WTC11 (cell line): ENCODE measurements at regions not wholly inside any gene's neighbourhood (a gene's known extent, or its start where the extent isn't known, plus 50 kb on each side); places are given as distances from the start of the nearest gene placed in this dataset.

ENCODE experiments used
- ATAC-seq: fragments of 200-7000 bp; cut with Tn5 transposase; 2 replicates; pipeline ENCODE4 v1.10.0; 2021; ENCODE audit warnings: mild to moderate bottlenecking, moderate library complexity
- CTCF ChIA-PET: fragments of 300-600 bp; sonication (Branson Sonifier 250); formaldehyde crosslinking; loops from one replicate; lab custom pipeline; 2021; ENCODE audit warnings: antibody characterized with exemption; lab: Charles Lee
- POLR2A ChIA-PET: fragments of 350-600 bp; sonication (Branson Sonifier 250); formaldehyde crosslinking; loops from one replicate; lab custom pipeline; 2021; ENCODE audit warnings: antibody characterized with exemption; lab: Charles Lee
- DNase-seq: peaks from one replicate; pipeline ENCODE4 v3.0.0; 2021; ENCODE audit warnings: low spot score
- H3K27ac Mint-ChIP-seq: 2 replicates; pipeline ENCODE4 v1.8.0; 2021; ENCODE audit warnings: mixed read lengths
- H3K27me3 Mint-ChIP-seq: 2 replicates; pipeline ENCODE4 v1.8.0; 2021; ENCODE audit warnings: low read depth, mild to moderate bottlenecking, moderate library complexity, mixed read lengths
- H3K36me3 Mint-ChIP-seq: 2 replicates; pipeline ENCODE4 v1.8.0; 2021; ENCODE audit warnings: mixed read lengths
- H3K4me1 Mint-ChIP-seq: 2 replicates; pipeline ENCODE4 v1.8.0; 2022; ENCODE audit warnings: mixed read lengths
- H3K4me3 Mint-ChIP-seq: 2 replicates; pipeline ENCODE4 v1.8.0; 2021; ENCODE audit warnings: mild to moderate bottlenecking, moderate library complexity, mixed read lengths
- H3K9me3 Mint-ChIP-seq: 2 replicates; pipeline ENCODE4 v1.8.0; 2021; ENCODE audit warnings: mixed read lengths
- ATF1 ChIP-seq: sonication (generic); formaldehyde crosslinking; IDR thresholded peaks from 2 replicates; pipeline ENCODE4 v1.8.1; 2023; ENCODE audit warnings: mild to moderate bottlenecking, moderate library complexity, missing genetic modification reagents
- CREB1 ChIP-seq: sonication (generic); formaldehyde crosslinking; IDR thresholded peaks from 2 replicates; pipeline ENCODE4 v1.8.0; 2023; ENCODE audit warnings: mild to moderate bottlenecking, missing genetic modification reagents
- E2F5 ChIP-seq: sonication (generic); formaldehyde crosslinking; IDR thresholded peaks from 2 replicates; pipeline ENCODE4 v1.8.1; 2022; ENCODE audit warnings: mild to moderate bottlenecking, moderate library complexity, missing genetic modification reagents
- EMX1 ChIP-seq: fragments of 250-450 bp; sonication (Bioruptor Pico); IDR thresholded peaks from 2 replicates; pipeline ENCODE4 v1.8.0; 2021; ENCODE audit warnings: mild to moderate bottlenecking
- ESRRA ChIP-seq: sonication (generic); formaldehyde crosslinking; IDR thresholded peaks from 2 replicates; pipeline ENCODE4 v1.8.1; 2022; ENCODE audit warnings: mild to moderate bottlenecking, missing genetic modification reagents, borderline replicate concordance
- GABPB1 ChIP-seq: sonication (generic); formaldehyde crosslinking; IDR thresholded peaks from 2 replicates; pipeline ENCODE4 v1.8.1; 2023; ENCODE audit warnings: mild to moderate bottlenecking, missing genetic modification reagents
- IRF2 ChIP-seq: sonication (generic); formaldehyde crosslinking; IDR thresholded peaks from 2 replicates; pipeline ENCODE4 v1.8.0; 2022; ENCODE audit warnings: low read depth, missing genetic modification reagents, borderline replicate concordance
- JAZF1 ChIP-seq: fragments of 250-450 bp; sonication (Bioruptor Pico); IDR thresholded peaks from 2 replicates; pipeline ENCODE4 v1.9.0; 2021; ENCODE audit warnings: moderate library complexity, mild to moderate bottlenecking, inconsistent platforms
- JUN ChIP-seq: sonication (generic); formaldehyde crosslinking; IDR thresholded peaks from 2 replicates; pipeline ENCODE4 v1.8.0; 2023; ENCODE audit warnings: mild to moderate bottlenecking, missing genetic modification reagents
- MYBL2 ChIP-seq: sonication (generic); formaldehyde crosslinking; IDR thresholded peaks from 2 replicates; pipeline ENCODE4 v1.8.1; 2023; ENCODE audit warnings: mild to moderate bottlenecking, moderate library complexity, missing genetic modification reagents
- NFATC4 ChIP-seq: fragments of 250-450 bp; sonication (Bioruptor Pico); IDR thresholded peaks from 2 replicates; pipeline ENCODE4 v1.9.0; 2021; ENCODE audit warnings: mild to moderate bottlenecking
- NR3C1 ChIP-seq: sonication (generic); formaldehyde crosslinking; conservative IDR thresholded peaks from 2 replicates; pipeline ENCODE4 v1.8.1; 2023; ENCODE audit warnings: low read depth, mild to moderate bottlenecking, missing genetic modification reagents
- OVOL2 ChIP-seq: fragments of 250-450 bp; sonication (Bioruptor Pico); IDR thresholded peaks from 2 replicates; pipeline ENCODE4 v1.9.0; 2021; ENCODE audit warnings: mild to moderate bottlenecking, borderline replicate concordance
- RELA ChIP-seq: sonication (generic); formaldehyde crosslinking; IDR thresholded peaks from 2 replicates; pipeline ENCODE4 v1.8.1; 2022; ENCODE audit warnings: missing genetic modification reagents, mild to moderate bottlenecking, borderline replicate concordance
- STAT6 ChIP-seq: sonication (generic); formaldehyde crosslinking; conservative IDR thresholded peaks from 2 replicates; pipeline ENCODE4 v1.8.1; 2023; ENCODE audit warnings: mild to moderate bottlenecking, low read depth, missing genetic modification reagents, moderate library complexity
- TEAD4 ChIP-seq: sonication (generic); formaldehyde crosslinking; IDR thresholded peaks from 2 replicates; pipeline ENCODE4 v1.8.0; 2022; ENCODE audit warnings: mild to moderate bottlenecking, missing genetic modification reagents
- ZNF121 ChIP-seq: sonication (generic); formaldehyde crosslinking; IDR thresholded peaks from 2 replicates; pipeline ENCODE4 v1.8.0; 2023; ENCODE audit warnings: missing genetic modification reagents
- ZNF425 ChIP-seq: fragments of 250-450 bp; sonication (Bioruptor Pico); conservative IDR thresholded peaks from 2 replicates; pipeline ENCODE4 v1.9.0; 2021; ENCODE audit warnings: mild to moderate bottlenecking
- TF ChIP-seq, protein P1 (sequence below): fragments of 250-450 bp; sonication (Bioruptor Pico); IDR thresholded peaks from 2 replicates; pipeline ENCODE4 v2.1.2; 2022; ENCODE audit warnings: mild to moderate bottlenecking, moderate library complexity
- TF ChIP-seq, protein P2 (sequence below): sonication (generic); formaldehyde crosslinking; IDR thresholded peaks from 2 replicates; pipeline ENCODE4 v1.8.1; 2023; ENCODE audit warnings: mild to moderate bottlenecking, missing genetic modification reagents, moderate library complexity

- TF ChIP-seq, protein P1, sequence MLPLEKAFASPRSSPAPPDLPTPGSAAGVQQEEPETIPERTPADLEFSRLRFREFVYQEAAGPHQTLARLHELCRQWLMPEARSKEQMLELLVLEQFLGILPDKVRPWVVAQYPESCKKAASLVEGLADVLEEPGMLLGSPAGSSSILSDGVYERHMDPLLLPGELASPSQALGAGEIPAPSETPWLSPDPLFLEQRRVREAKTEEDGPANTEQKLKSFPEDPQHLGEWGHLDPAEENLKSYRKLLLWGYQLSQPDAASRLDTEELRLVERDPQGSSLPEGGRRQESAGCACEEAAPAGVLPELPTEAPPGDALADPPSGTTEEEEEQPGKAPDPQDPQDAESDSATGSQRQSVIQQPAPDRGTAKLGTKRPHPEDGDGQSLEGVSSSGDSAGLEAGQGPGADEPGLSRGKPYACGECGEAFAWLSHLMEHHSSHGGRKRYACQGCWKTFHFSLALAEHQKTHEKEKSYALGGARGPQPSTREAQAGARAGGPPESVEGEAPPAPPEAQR (CRISPR knock-in tag) = no peak
- no peak for TF ChIP-seq ZNF121 (CRISPR knock-in tag)
- no peak for TF ChIP-seq TEAD4
- no peak for TF ChIP-seq OVOL2
- no peak for TF ChIP-seq NFATC4 (CRISPR knock-in tag)
Observed at GRCh38 chr9:74007833-74008232, 489.3 kb upstream of the RORB start (continued).

DNA sequence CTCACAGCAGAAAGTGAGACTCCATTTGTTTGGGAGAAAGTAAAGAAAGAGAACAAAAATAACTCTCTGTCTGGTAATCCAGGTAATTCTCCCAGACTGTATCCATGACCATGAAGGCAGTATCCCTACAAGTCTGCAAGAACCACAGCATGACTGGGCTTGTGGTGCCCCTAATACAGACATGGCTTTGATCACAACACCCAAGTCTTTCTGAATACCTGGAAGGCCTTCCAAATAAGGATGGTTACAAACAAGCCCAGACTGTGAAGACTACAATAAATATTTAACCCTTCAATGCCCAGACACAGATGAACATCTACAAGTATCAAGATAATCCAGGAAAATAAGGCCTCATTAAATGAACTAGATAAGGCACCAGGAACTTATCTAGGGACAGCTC is 481.1 kb upstream of the RORB start:
- no peak overlapping the region for H3K27ac Mint-ChIP-seq
- H3K9me3 Mint-ChIP-seq = peaks cover 20% of the 10 kb centered on the region
- ChIA-PET CTCF (interaction anchor here (0.9 kb wide), 1 partner anchor 9 kb away, joined by 3 read pairs; no protein-coding TSS in a partner anchor), POLR2A (no interaction called here)
- peaks cover 6% of the 10 kb centered on the region for H3K36me3 Mint-ChIP-seq
- no peak for ATAC-seq
- no peak for TF ChIP-seq ZNF425 (CRISPR knock-in tag)
- no peak for TF ChIP-seq STAT6 (CRISPR knock-in tag)
- no peak for TF ChIP-seq EMX1 (CRISPR knock-in tag)
- TF ChIP-seq MYBL2 (CRISPR knock-in tag) = no peak
- TF ChIP-seq IRF2 (CRISPR knock-in tag) = no peak
- H3K4me1 Mint-ChIP-seq = no peaks in the 10 kb centered on the region; the same call in 1 of the 2 replicates
- DNase-seq = no peak
- H3K27me3 Mint-ChIP-seq = no peaks in the 10 kb centered on the region
- no peak overlapping the region for H3K4me3 Mint-ChIP-seq

- ATAC-seq (no peak), DNase-seq (no peak)
- Mint-ChIP-seq H3K27me3 (no peaks in the 10 kb centered on the region), H3K36me3 (peaks cover 3% of the 10 kb centered on the region; the same call in 1 of the 2 replicates), H3K4me3 (no peak overlapping the region), H3K4me1 (peaks cover 19% of the 10 kb centered on the region), H3K27ac (no peak overlapping the region), H3K9me3 (peaks cover 6% of the 10 kb centered on the region)
- ChIA-PET POLR2A (no interaction called here), CTCF (no interaction called here)
- peak; percentile 15; the same call in 1 of the 2 replicates for TF ChIP-seq GABPB1
- TF ChIP-seq, protein P2, sequence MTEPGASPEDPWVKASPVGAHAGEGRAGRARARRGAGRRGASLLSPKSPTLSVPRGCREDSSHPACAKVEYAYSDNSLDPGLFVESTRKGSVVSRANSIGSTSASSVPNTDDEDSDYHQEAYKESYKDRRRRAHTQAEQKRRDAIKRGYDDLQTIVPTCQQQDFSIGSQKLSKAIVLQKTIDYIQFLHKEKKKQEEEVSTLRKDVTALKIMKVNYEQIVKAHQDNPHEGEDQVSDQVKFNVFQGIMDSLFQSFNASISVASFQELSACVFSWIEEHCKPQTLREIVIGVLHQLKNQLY (CRISPR knock-in tag) = no peak
Observed at GRCh38 chr9:74025402-74025925, 471.7 kb upstream of the RORB start.

DNA sequence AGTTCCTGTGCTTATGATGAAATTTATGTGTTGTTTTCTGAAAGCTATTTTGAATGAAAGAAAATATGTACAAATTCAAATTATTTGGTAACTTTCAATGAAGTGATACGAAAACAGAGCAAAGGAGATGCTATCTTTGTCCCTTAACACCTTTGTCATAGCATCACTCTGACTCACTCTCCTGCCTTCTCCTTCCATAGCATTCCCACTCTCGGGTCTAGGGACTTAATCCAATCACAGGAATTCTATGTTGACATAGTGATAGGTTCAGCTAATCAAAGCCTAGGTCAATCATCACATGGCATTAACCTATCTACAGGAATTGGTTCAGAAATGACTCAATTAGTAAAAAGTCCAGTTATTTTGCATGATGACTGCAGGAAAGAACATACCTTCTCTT is 464.7 kb upstream of the RORB start:
- H3K27ac Mint-ChIP-seq = no peak overlapping the region
- ChIA-PET POLR2A (no interaction called here), CTCF (no interaction called here)
- no peak for DNase-seq
- peaks cover 41% of the 10 kb centered on the region for H3K4me1 Mint-ChIP-seq
- no peak for ATAC-seq
- H3K27me3 Mint-ChIP-seq = no peaks in the 10 kb centered on the region
- H3K36me3 Mint-ChIP-seq = no peaks in the 10 kb centered on the region
- H3K4me3 Mint-ChIP-seq = no peak overlapping the region
- H3K9me3 Mint-ChIP-seq = no peaks in the 10 kb centered on the region
- TF ChIP-seq ZNF121 (CRISPR knock-in tag) = no peak
- no peak for TF ChIP-seq ATF1 (CRISPR knock-in tag)
- TF ChIP-seq CREB1 (CRISPR knock-in tag) = no peak
- TF ChIP-seq ESRRA (CRISPR knock-in tag) = no peak
- TF ChIP-seq NR3C1 (CRISPR knock-in tag) = no peak
- TF ChIP-seq JUN (CRISPR knock-in tag) = no peak
- no peak for TF ChIP-seq ZNF425 (CRISPR knock-in tag)
- TF ChIP-seq EMX1 (CRISPR knock-in tag) = no peak
- TF ChIP-seq JAZF1 (CRISPR knock-in tag) = no peak
- no peak for TF ChIP-seq IRF2 (CRISPR knock-in tag)
- no peak for TF ChIP-seq E2F5 (CRISPR knock-in tag)
- TF ChIP-seq RELA = no peak
